IgD-negative memory B cell (primary cell): ENCODE measurements at regions not wholly inside any gene's neighbourhood (a gene's known extent, or its start where the extent isn't known, plus 50 kb on each side); places are given as distances from the start of the nearest gene placed in this dataset.

Experiments
- H3K27ac Mint-ChIP-seq, 3 donors: one replicate each; pipeline ENCODE4 v1.8.0; 2020 to 2022; ENCODE audit warnings: mild to moderate bottlenecking in 3 of 3, mixed read lengths in 3 of 3, moderate library complexity in 1 of 3
- H3K27me3 Mint-ChIP-seq: one replicate; pipeline ENCODE4 v1.8.0; 2021; ENCODE audit warnings: mixed read lengths
- H3K36me3 Mint-ChIP-seq: one replicate; pipeline ENCODE4 v1.8.0; 2020; ENCODE audit warnings: mild to moderate bottlenecking, mixed read lengths
- H3K4me1 Mint-ChIP-seq, 3 donors: one replicate each; pipeline ENCODE4 v1.8.0; 2020 to 2022; ENCODE audit warnings: mixed read lengths in 3 of 3, mild to moderate bottlenecking in 1 of 3
- H3K4me3 Mint-ChIP-seq, 4 donors: one replicate each; pipeline ENCODE4 v1.8.0; 2020 to 2022; ENCODE audit warnings: mild to moderate bottlenecking in 4 of 4, mixed read lengths in 4 of 4, moderate library complexity in 3 of 4
- H3K9me3 Mint-ChIP-seq, 3 donors: one replicate each; pipeline ENCODE4 v1.8.0; 2020 to 2021; ENCODE audit warnings: mixed read lengths in 3 of 3, mild to moderate bottlenecking in 1 of 3

- Mint-ChIP-seq H3K4me1 (no peaks in the 10 kb centered on the region), H3K27me3 (no peaks in the 10 kb centered on the region), H3K36me3 (peaks cover 2% of the 10 kb centered on the region), H3K27ac (no peak overlapping the region), H3K9me3 (peaks cover 0 to 5% (median 0%) of the 10 kb centered on the region in 3 donors), H3K4me3 (no peak overlapping the region)
Measured at GRCh38 chrX:148422526-148422925, 77.9 kb upstream of the AFF2 start.

- Mint-ChIP-seq H3K9me3 (peaks cover 0 to 3% (median 0%) of the 10 kb centered on the region in 3 donors), H3K27ac (no peak overlapping the region), H3K27me3 (no peaks in the 10 kb centered on the region), H3K4me3 (no peak overlapping the region), H3K36me3 (peaks cover 2% of the 10 kb centered on the region), H3K4me1 (no peaks in the 10 kb centered on the region)
Measured at GRCh38 chrX:148424570-148424969, 75.8 kb upstream of the AFF2 start.

GRCh38 chrX:148426467-148426866, 74.0 kb upstream of the AFF2 start:
- Mint-ChIP-seq H3K27me3 (no peaks in the 10 kb centered on the region), H3K9me3 (peaks cover 0 to 4% (median 3%) of the 10 kb centered on the region in 3 donors), H3K4me1 (no peaks in the 10 kb centered on the region), H3K27ac (no peak overlapping the region), H3K4me3 (no peak overlapping the region), H3K36me3 (peaks cover 2% of the 10 kb centered on the region)

- no peak overlapping the region for H3K27ac Mint-ChIP-seq
- H3K4me3 Mint-ChIP-seq = no peak overlapping the region
- H3K27me3 Mint-ChIP-seq = peaks cover 2% of the 10 kb centered on the region
- no peaks in the 10 kb centered on the region for H3K9me3 Mint-ChIP-seq
- no peaks in the 10 kb centered on the region for H3K4me1 Mint-ChIP-seq
- no peaks in the 10 kb centered on the region for H3K36me3 Mint-ChIP-seq
Measured at GRCh38 chrX:148441387-148441786, 59.0 kb upstream of the AFF2 start.

- H3K4me3 Mint-ChIP-seq = no peak overlapping the region
- no peaks in the 10 kb centered on the region for H3K9me3 Mint-ChIP-seq
- H3K4me1 Mint-ChIP-seq = peaks cover 0 to 2% (median 0%) of the 10 kb centered on the region in 3 donors
- peaks cover 2% of the 10 kb centered on the region for H3K27me3 Mint-ChIP-seq
- no peak overlapping the region for H3K27ac Mint-ChIP-seq
- H3K36me3 Mint-ChIP-seq = no peaks in the 10 kb centered on the region
Measured at GRCh38 chrX:148443216-148443615, 57.2 kb upstream of the AFF2 start.

- Mint-ChIP-seq H3K36me3 (no peaks in the 10 kb centered on the region), H3K27me3 (peaks cover 8% of the 10 kb centered on the region), H3K9me3 (no peaks in the 10 kb centered on the region), H3K4me3 (peak overlapping the region in 1 of 4 donors; percentile 25), H3K27ac (no peak overlapping the region), H3K4me1 (peaks cover 6 to 12% (median 8%) of the 10 kb centered on the region in 3 donors)
Measured at GRCh38 chrX:148448686-148449085, 51.7 kb upstream of the AFF2 start.
